Peyer's patch (tissue), 4 donors: ENCODE measurements at regions not wholly inside any gene's neighbourhood (a gene's known extent, or its start where the extent isn't known, plus 50 kb on each side); places are given as distances from the start of the nearest gene placed in this dataset.

Experiments
- DNase-seq, 3 donors: peaks; one replicate each; pipeline ENCODE4 v3.0.0-alpha.2; 2017 to 2019
- H3K27ac ChIP-seq, 4 donors: fragments of 200-600 bp; sonication (generic); one replicate each; pipeline ENCODE4 v1.5.1; 2016 to 2019
- H3K27me3 ChIP-seq, 2 donors: fragments of 200-600 bp; sonication (generic); one replicate each; pipeline ENCODE4 v1.5.1; 2019
- H3K36me3 ChIP-seq, 3 donors: fragments of 200-600 bp; sonication (generic); one replicate each; pipeline ENCODE4 v1.5.1; 2016 to 2019
- H3K4me1 ChIP-seq, 4 donors: fragments of 200-600 bp; sonication (generic); one replicate each; pipeline ENCODE4 v1.5.1; 2016 to 2019
- H3K4me3 ChIP-seq, 4 donors: fragments of 200-600 bp; sonication (generic); 1 replicate in 3 of 4; 2 replicates in 1 of 4; pipeline ENCODE4 v1.5.1; 2016 to 2019; ENCODE audit warnings: mild to moderate bottlenecking in 1 of 4
- H3K9me3 ChIP-seq, 4 donors: fragments of 200-600 bp; sonication (generic); one replicate each; pipeline ENCODE4 v1.5.1; 2016 to 2019; ENCODE audit warnings: mild to moderate bottlenecking in 1 of 4
- POLR2A ChIP-seq, 2 donors: fragments of 450-650 bp; IDR thresholded peaks; one replicate each; pipeline ENCODE4 v1.5.1; 2017; ENCODE audit warnings: antibody characterized with exemption in 2 of 2, mild to moderate bottlenecking in 2 of 2, moderate library complexity in 2 of 2
- TF ChIP-seq, protein P1 (sequence below), 6 experiments: fragments of 450-650 bp in 4 of 6; fragments of 200-600 bp in 2 of 6; sonication (generic) in 1 of 6; IDR thresholded peaks; one replicate each; pipeline ENCODE4 v1.5.1; 2017 to 2019; ENCODE audit warnings: antibody characterized with exemption in 6 of 6, mild to moderate bottlenecking in 3 of 6, moderate library complexity in 1 of 6

DNA sequence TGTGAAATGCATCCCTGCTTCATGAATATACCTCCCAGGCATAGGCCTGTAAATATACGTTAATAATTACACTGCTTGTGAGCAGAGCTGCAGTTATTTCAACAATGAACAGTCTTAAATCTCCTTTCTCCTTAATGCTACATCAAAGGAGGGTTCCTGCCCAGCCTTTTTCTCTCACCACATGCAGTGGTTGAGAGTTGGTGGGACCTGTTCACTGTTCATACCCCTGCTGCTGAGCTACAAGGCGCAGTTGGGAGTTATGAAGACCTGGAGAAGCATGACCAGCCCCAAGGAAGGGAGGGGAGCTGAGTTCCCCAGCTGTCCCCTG is 111.9 kb upstream of the FOXQ1 start:
- Histone ChIP-seq H3K27ac (no peak overlapping the region), H3K27me3 (no peaks in the 10 kb centered on the region), H3K4me1 (no peaks in the 10 kb centered on the region), H3K4me3 (no peak overlapping the region), H3K36me3 (no peaks in the 10 kb centered on the region), H3K9me3 (no peaks in the 10 kb centered on the region)
- DNase-seq: no peak
- TF ChIP-seq, protein P1, sequence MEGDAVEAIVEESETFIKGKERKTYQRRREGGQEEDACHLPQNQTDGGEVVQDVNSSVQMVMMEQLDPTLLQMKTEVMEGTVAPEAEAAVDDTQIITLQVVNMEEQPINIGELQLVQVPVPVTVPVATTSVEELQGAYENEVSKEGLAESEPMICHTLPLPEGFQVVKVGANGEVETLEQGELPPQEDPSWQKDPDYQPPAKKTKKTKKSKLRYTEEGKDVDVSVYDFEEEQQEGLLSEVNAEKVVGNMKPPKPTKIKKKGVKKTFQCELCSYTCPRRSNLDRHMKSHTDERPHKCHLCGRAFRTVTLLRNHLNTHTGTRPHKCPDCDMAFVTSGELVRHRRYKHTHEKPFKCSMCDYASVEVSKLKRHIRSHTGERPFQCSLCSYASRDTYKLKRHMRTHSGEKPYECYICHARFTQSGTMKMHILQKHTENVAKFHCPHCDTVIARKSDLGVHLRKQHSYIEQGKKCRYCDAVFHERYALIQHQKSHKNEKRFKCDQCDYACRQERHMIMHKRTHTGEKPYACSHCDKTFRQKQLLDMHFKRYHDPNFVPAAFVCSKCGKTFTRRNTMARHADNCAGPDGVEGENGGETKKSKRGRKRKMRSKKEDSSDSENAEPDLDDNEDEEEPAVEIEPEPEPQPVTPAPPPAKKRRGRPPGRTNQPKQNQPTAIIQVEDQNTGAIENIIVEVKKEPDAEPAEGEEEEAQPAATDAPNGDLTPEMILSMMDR (IDR thresholded peaks at IDR 0.05): no peak
- no peak for TF ChIP-seq POLR2A (IDR thresholded peaks at IDR 0.05)

DNA sequence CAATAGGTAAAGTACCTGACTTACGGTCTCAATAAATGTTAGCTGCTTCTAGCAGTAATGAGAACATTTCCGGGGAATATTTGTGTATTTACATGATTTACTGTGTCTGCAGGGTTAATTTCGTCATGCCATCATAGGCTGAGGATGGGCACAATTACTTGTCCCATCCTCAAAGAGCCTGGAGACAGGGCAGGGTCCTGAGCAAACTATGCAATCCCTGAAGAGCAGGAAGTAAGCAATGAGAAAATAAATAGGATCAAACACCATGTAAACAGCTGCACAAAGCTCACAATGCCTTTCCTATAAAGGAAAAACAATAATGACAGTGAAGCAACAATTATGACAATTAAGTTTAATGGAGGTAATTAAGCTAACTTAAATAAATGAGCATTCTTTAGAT is 114.6 kb upstream of the FOXQ1 start:
- Histone ChIP-seq H3K4me1 (no peaks in the 10 kb centered on the region), H3K27ac (no peak overlapping the region), H3K9me3 (no peaks in the 10 kb centered on the region), H3K27me3 (no peaks in the 10 kb centered on the region), H3K4me3 (no peak overlapping the region), H3K36me3 (no peaks in the 10 kb centered on the region)
- no peak for TF ChIP-seq POLR2A (IDR thresholded peaks at IDR 0.05)
- TF ChIP-seq, protein P1 (IDR thresholded peaks at IDR 0.05): no peak
- DNase-seq: no peak

DNA sequence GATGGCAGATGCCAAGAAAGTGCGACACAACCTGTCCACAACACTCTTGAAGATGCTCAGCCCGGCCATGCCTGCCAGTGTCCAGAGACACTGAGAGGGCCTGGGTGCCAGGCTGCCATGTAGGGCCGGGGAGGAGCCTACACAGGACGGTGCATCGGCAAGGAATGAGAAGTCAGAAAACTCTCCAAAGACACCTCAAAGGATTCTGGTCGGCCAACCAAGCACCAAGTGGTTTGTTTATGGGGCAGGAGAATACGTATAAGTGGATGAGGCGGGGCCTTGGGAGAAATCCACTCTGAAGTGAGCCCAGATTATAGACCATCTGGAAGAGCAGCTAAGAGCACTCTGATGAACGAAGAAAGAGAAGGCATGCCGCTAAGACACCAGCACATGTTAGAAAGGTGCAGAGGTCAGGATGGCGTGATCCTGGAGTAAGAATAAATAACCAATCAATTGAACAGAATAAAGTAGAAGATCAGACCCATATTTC is 120.7 kb upstream of the FOXQ1 start:
- no peaks in the 10 kb centered on the region for H3K27me3 ChIP-seq
- H3K9me3 ChIP-seq: no peaks in the 10 kb centered on the region
- H3K27ac ChIP-seq: no peak overlapping the region
- TF ChIP-seq POLR2A (IDR thresholded peaks at IDR 0.05): no peak
- TF ChIP-seq, protein P1 (IDR thresholded peaks at IDR 0.05): no peak
- no peaks in the 10 kb centered on the region for H3K36me3 ChIP-seq
- H3K4me1 ChIP-seq: no peaks in the 10 kb centered on the region
- no peak overlapping the region for H3K4me3 ChIP-seq
- DNase-seq: no peak

DNA sequence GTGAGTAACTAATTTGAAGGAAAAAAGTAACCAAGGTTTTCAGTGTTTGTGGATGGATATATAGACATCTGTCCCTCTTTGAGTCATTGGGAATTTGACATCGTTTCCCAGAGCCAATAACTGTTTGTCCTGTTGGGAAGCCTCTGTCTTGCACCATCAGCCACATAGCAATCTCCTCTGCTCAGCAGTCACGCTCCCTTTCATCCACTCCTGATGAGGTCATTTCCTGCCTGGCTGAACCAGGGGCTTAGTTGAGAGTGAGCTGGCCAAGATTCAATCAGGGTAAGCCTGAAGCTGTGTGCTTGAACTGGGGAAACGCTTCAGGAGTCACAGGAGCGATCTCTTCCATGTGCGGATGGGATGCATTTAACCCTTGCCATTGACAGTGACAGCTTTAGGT is 121.5 kb upstream of the FOXQ1 start:
- Histone ChIP-seq H3K27me3 (no peaks in the 10 kb centered on the region), H3K9me3 (no peaks in the 10 kb centered on the region), H3K36me3 (no peaks in the 10 kb centered on the region), H3K4me1 (no peaks in the 10 kb centered on the region), H3K4me3 (no peak overlapping the region), H3K27ac (no peak overlapping the region)
- no peak for TF ChIP-seq POLR2A (IDR thresholded peaks at IDR 0.05)
- TF ChIP-seq, protein P1 (IDR thresholded peaks at IDR 0.05): no peak
- DNase-seq: no peak

DNA sequence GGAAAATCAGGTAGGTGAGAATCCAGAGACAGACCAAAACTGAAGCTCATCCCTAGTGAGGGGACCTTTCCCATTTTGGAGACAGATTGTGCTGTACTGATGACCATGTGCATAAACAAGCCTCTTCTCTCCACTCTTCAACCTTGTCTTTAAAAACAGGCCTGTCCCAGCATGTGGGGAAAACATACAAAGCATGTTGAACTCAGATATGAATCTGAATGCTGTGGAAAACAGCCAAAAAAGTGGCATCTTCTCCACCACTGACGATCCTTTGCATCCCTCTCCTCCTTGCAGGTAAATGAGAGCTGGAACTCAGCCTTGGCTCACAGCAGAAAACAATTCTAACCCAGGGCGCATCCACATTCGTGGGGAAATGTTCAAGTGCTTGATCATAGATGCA is 123.7 kb upstream of the FOXQ1 start:
- no peaks in the 10 kb centered on the region for H3K36me3 ChIP-seq
- DNase-seq: no peak
- H3K4me1 ChIP-seq: no peaks in the 10 kb centered on the region
- H3K27ac ChIP-seq: no peak overlapping the region
- H3K4me3 ChIP-seq: no peak overlapping the region
- H3K27me3 ChIP-seq: no peaks in the 10 kb centered on the region
- H3K9me3 ChIP-seq: no peaks in the 10 kb centered on the region
- no peak for TF ChIP-seq POLR2A (IDR thresholded peaks at IDR 0.05)
- TF ChIP-seq, protein P1 (IDR thresholded peaks at IDR 0.05): no peak
